K562 (cell line): ENCODE measurements at regions not wholly inside any gene's neighbourhood (a gene's known extent, or its start where the extent isn't known, plus 50 kb on each side); places are given as distances from the start of the nearest gene placed in this dataset.

Experiments
- ATAC-seq: fragments of 200-7000 bp; cut with Tn5 transposase; 3 replicates; pipeline ENCODE4 v1.9.1; 2020; ENCODE audit warnings: moderate library complexity
- BruUV-seq: library from RNA; stranded (reverse); fragments of 400-500 nt; replicated peaks from 2 replicates; lab custom pipeline; 2021; lab: Mats Ljungman, UMichigan
- CTCF ChIA-PET: fragments of 300-600 bp; formaldehyde crosslinking; extraction: SDS; loops from one replicate; lab custom pipeline; 2021; ENCODE audit warnings: low intra/inter-chr PET ratio; lab: Yijun Ruan, JAX
- POLR2A ChIA-PET: fragments of 300-600, 350-650 bp; sonication (Branson Sonifier 250); formaldehyde crosslinking; extraction: SDS; loops from one replicate; lab custom pipeline; 2021; ENCODE audit warnings: antibody characterized with exemption, inconsistent platforms; lab: Yijun Ruan, JAX
- DNase-seq, 4 experiments: peaks; one replicate each; pipeline versions ENCODE4 v3.0.0 to v3.0.0-alpha.2; 2011 to 2018; ENCODE audit warnings: low spot score in 3 of 4, mixed read lengths in 3 of 4; ENCODE audit errors: extremely low read depth in 1 of 4
- FAIRE-seq: peaks from 2 replicates; lab custom pipeline; 2011; peaks lifted over from hg19 to GRCh38; lab: Jason Lieb, UNC
- H2AFZ ChIP-seq: 2 replicates; pipeline ENCODE4 v1.6.0; 2011; ENCODE audit warnings: low read depth, low read length, control low read depth, inconsistent platforms
- H3K27ac ChIP-seq: fragments of 200-600 bp; 3 replicates; pipeline ENCODE4 v1.8.0; 2011; ENCODE audit warnings: low read depth, mild to moderate bottlenecking, control low read depth, inconsistent platforms, low read length, moderate library complexity, mixed read lengths; ENCODE audit errors: extremely low read depth
- H3K27me3 ChIP-seq, 2 experiments: fragments of 300-600 bp in 1 of 2; 2 replicates in 1 of 2; 3 replicates in 1 of 2; pipeline versions ENCODE4 v1.6.0 to v1.8.0; 2011; ENCODE audit warnings: inconsistent platforms in 2 of 2, low read length in 2 of 2, mild to moderate bottlenecking in 1 of 2, mixed read lengths in 1 of 2, moderate library complexity in 1 of 2; ENCODE audit not compliant: control insufficient read depth in 2 of 2, insufficient read depth in 2 of 2
- H3K36me3 ChIP-seq: fragments of 300-600 bp; 3 replicates; pipeline ENCODE4 v1.8.0; 2011; ENCODE audit warnings: mild to moderate bottlenecking, low read length, inconsistent platforms; ENCODE audit not compliant: control insufficient read depth, insufficient read depth
- H3K4me1 ChIP-seq, 2 experiments: fragments of 200-600 bp in 1 of 2; replicated peaks in 1 of 2; 2 replicates in 1 of 2; 3 replicates in 1 of 2; pipeline versions ENCODE4 v1.5.1 to v1.8.0; 2011; ENCODE audit warnings: inconsistent platforms in 2 of 2, low read length in 2 of 2, mild to moderate bottlenecking in 1 of 2, mixed read lengths in 1 of 2, moderate library complexity in 1 of 2; ENCODE audit not compliant: control insufficient read depth in 2 of 2, insufficient read depth in 2 of 2
- H3K4me2 ChIP-seq: 2 replicates; pipeline ENCODE4 v1.6.1; 2011; ENCODE audit warnings: low read length, control low read depth, inconsistent platforms, mixed read lengths; ENCODE audit not compliant: insufficient read depth
- H3K4me3 ChIP-seq: fragments of 200-600 bp; sonication (generic), shearing (Covaris generic); 2 replicates; pipeline ENCODE4 v1.5.1; 2016; ENCODE audit warnings: control low read depth, inconsistent platforms
- H3K79me2 ChIP-seq: fragments of 200-600 bp; 3 replicates; pipeline ENCODE4 v1.8.0; 2011; ENCODE audit warnings: low read length, inconsistent platforms; ENCODE audit not compliant: control insufficient read depth, insufficient read depth
- H3K9ac ChIP-seq, 2 experiments: 2 replicates each; pipeline versions ENCODE4 v1.6.0 to v1.6.1; 2011; ENCODE audit warnings: low read depth in 2 of 2, low read length in 2 of 2, control low read depth in 1 of 2, inconsistent platforms in 1 of 2, mild to moderate bottlenecking in 1 of 2, mixed read lengths in 1 of 2; ENCODE audit not compliant: insufficient read depth in 1 of 2
- H3K9me1 ChIP-seq: one replicate; pipeline ENCODE4 v1.6.0; 2011; ENCODE audit warnings: inconsistent platforms, mild to moderate bottlenecking, low read length, moderate library complexity; ENCODE audit not compliant: control insufficient read depth, insufficient read depth
- H3K9me3 ChIP-seq: replicated peaks from 2 replicates; pipeline ENCODE4 v1.5.1; 2011; ENCODE audit warnings: low read depth, low read length, inconsistent platforms; ENCODE audit not compliant: control insufficient read depth, insufficient read depth
- H4K20me1 ChIP-seq: replicated peaks from 2 replicates; pipeline ENCODE4 v1.6.1; 2011; ENCODE audit warnings: low read length, inconsistent platforms, mixed read lengths; ENCODE audit not compliant: control insufficient read depth, insufficient read depth
- CHD4 ChIP-seq: fragments of 200-600 bp; sonication (generic); IDR thresholded peaks from 3 replicates; pipeline ENCODE4 v1.6.1; 2012; ENCODE audit warnings: low read depth, mild to moderate bottlenecking, mixed read lengths, low read length, inconsistent platforms; ENCODE audit not compliant: insufficient read depth, insufficient replicate concordance, poor library complexity, severe bottlenecking
- COPS2 ChIP-seq: fragments of 450-650 bp; conservative IDR thresholded peaks from 2 replicates; pipeline ENCODE4 v1.6.1; 2016; ENCODE audit warnings: mild to moderate bottlenecking, moderate library complexity
- FOXJ3 ChIP-seq: sonication (generic); formaldehyde crosslinking; IDR thresholded peaks from 2 replicates; pipeline ENCODE4 v1.4.0; 2020; ENCODE audit warnings: mild to moderate bottlenecking, missing genetic modification reagents
- FUS ChIP-seq: fragments of 200-400 bp; formaldehyde crosslinking; optimal IDR thresholded peaks from 2 replicates; pipeline ENCODE3; 2017; ENCODE audit warnings: low read depth, low read length
- RBM25 ChIP-seq: fragments of 200-400 bp; formaldehyde crosslinking; IDR thresholded peaks from 2 replicates; pipeline ENCODE4 v1.6.1; 2018; ENCODE audit warnings: low read length, low read depth, moderate library complexity; ENCODE audit not compliant: severe bottlenecking
- REST ChIP-seq, 2 experiments: fragments of 450-650 bp; formaldehyde crosslinking in 1 of 2; IDR thresholded peaks; 2 replicates each; pipeline versions ENCODE4 v1.4.0 to v1.6.1; 2014 to 2020; ENCODE audit warnings: mild to moderate bottlenecking in 2 of 2, borderline replicate concordance in 1 of 2, low read depth in 1 of 2
- ZNF77 ChIP-seq: fragments of 250-450 bp; sonication (Bioruptor Pico); IDR thresholded peaks from 2 replicates; pipeline ENCODE4 v1.5.0; 2020
- WGBS: fragments of 100-300 bp; shearing (Covaris generic); methylation state at CpG from one replicate; pipeline ENCODE4 v1.1.6; 2016; ENCODE audit warnings: low coverage, mixed read lengths; ENCODE audit not compliant: insufficient coverage; ENCODE audit errors: missing lambda C conversion rate; 5-methylcytosine and 5-hydroxymethylcytosine counted together
- in situ Hi-C: fragments of 300-500 bp; cut with MboI; formaldehyde crosslinking; loops from 4 replicates; pipeline ENCODE4 v1.15.0; 2018; ENCODE audit warnings: inconsistent platforms, mixed read lengths
- intact Hi-C: fragments of 100-400 bp; cut with micrococcal nuclease; formaldehyde crosslinking; loops from 2 replicates; pipeline ENCODE4 v1.14.2; 2022

- no peaks in the 10 kb centered on the region for H3K79me2 ChIP-seq
- no peaks in the 10 kb centered on the region for H3K9me3 ChIP-seq
- no peak overlapping the region for H3K9ac ChIP-seq
- no peaks in the 10 kb centered on the region for H4K20me1 ChIP-seq
- no peaks in the 10 kb centered on the region for H3K4me1 ChIP-seq
- in situ Hi-C loops (no loop called here), intact Hi-C loops (no loop called here)
- BruUV-seq: no TSS peak
- no peaks in the 10 kb centered on the region for H3K9me1 ChIP-seq
- no peaks in the 10 kb centered on the region for H3K36me3 ChIP-seq
- no peak overlapping the region for H3K4me3 ChIP-seq
- DNase-seq: no peak
- no peak overlapping the region for H3K4me2 ChIP-seq
- CTCF ChIA-PET: no interaction called here
- no peak for TF ChIP-seq ZNF77 (CRISPR knock-in tag)
- TF ChIP-seq COPS2: no peak
- TF ChIP-seq FOXJ3 (CRISPR knock-in tag): no peak
- TF ChIP-seq, all 486 proteins: peak for 0
- FAIRE-seq (no peak), ATAC-seq (no peak)
- H3K27me3 ChIP-seq: no peaks in the 10 kb centered on the region
- no peak overlapping the region for H2AFZ ChIP-seq
- no peak overlapping the region for H3K27ac ChIP-seq
- POLR2A ChIA-PET: no interaction called here
Observed at GRCh38 chr12:22967171-22967570, 342.2 kb downstream of the ETNK1 start.

- Histone ChIP-seq H3K9me1 (no peaks in the 10 kb centered on the region), H3K27me3 (no peaks in the 10 kb centered on the region), H2AFZ (no peak overlapping the region), H3K27ac (no peak overlapping the region), H3K4me2 (no peak overlapping the region), H3K4me1 (no peaks in the 10 kb centered on the region), H3K36me3 (no peaks in the 10 kb centered on the region), H4K20me1 (no peaks in the 10 kb centered on the region), H3K4me3 (no peak overlapping the region), H3K9me3 (no peaks in the 10 kb centered on the region), H3K79me2 (no peaks in the 10 kb centered on the region), H3K9ac (no peak overlapping the region)
- WGBS: 2% methylated on average over 4 of the region's 4 CpGs
- DNase-seq (no peak), ATAC-seq (no peak), FAIRE-seq (no peak)
- in situ Hi-C loops (no loop called here), intact Hi-C loops (no loop called here)
- no TSS peak for BruUV-seq
- ChIA-PET CTCF (no interaction called here), POLR2A (no interaction called here)
- TF ChIP-seq REST (IDR thresholded peaks at IDR 0.05; ENCODE audit: borderline replicate concordance) (no peak), REST (CRISPR knock-in tag; IDR thresholded peaks at IDR 0.05; ENCODE audit: low read depth) (no peak), FUS (no peak), RBM25 (no peak), CHD4 (no peak)
Observed at GRCh38 chr12:22969521-22969920, 344.6 kb downstream of the ETNK1 start.
